WTC11 (cell line): ENCODE measurements at regions not wholly inside any gene's neighbourhood (a gene's known extent, or its start where the extent isn't known, plus 50 kb on each side); places are given as distances from the start of the nearest gene placed in this dataset.

Experiments used
- ATAC-seq: fragments of 200-7000 bp; cut with Tn5 transposase; 2 replicates; pipeline ENCODE4 v1.10.0; 2021; ENCODE audit warnings: mild to moderate bottlenecking, moderate library complexity
- CTCF ChIA-PET: fragments of 300-600 bp; sonication (Branson Sonifier 250); formaldehyde crosslinking; loops from one replicate; lab custom pipeline; 2021; ENCODE audit warnings: antibody characterized with exemption; lab: Charles Lee
- POLR2A ChIA-PET: fragments of 350-600 bp; sonication (Branson Sonifier 250); formaldehyde crosslinking; loops from one replicate; lab custom pipeline; 2021; ENCODE audit warnings: antibody characterized with exemption; lab: Charles Lee
- DNase-seq: peaks from one replicate; pipeline ENCODE4 v3.0.0; 2021; ENCODE audit warnings: low spot score
- H3K27ac Mint-ChIP-seq: 2 replicates; pipeline ENCODE4 v1.8.0; 2021; ENCODE audit warnings: mixed read lengths
- H3K27me3 Mint-ChIP-seq: 2 replicates; pipeline ENCODE4 v1.8.0; 2021; ENCODE audit warnings: low read depth, mild to moderate bottlenecking, moderate library complexity, mixed read lengths
- H3K36me3 Mint-ChIP-seq: 2 replicates; pipeline ENCODE4 v1.8.0; 2021; ENCODE audit warnings: mixed read lengths
- H3K4me1 Mint-ChIP-seq: 2 replicates; pipeline ENCODE4 v1.8.0; 2022; ENCODE audit warnings: mixed read lengths
- H3K4me3 Mint-ChIP-seq: 2 replicates; pipeline ENCODE4 v1.8.0; 2021; ENCODE audit warnings: mild to moderate bottlenecking, moderate library complexity, mixed read lengths
- H3K9me3 Mint-ChIP-seq: 2 replicates; pipeline ENCODE4 v1.8.0; 2021; ENCODE audit warnings: mixed read lengths
- AFF4 ChIP-seq: sonication (generic); formaldehyde crosslinking; IDR thresholded peaks from 2 replicates; pipeline ENCODE4 v1.8.1; 2023; ENCODE audit warnings: mild to moderate bottlenecking, missing genetic modification reagents, borderline replicate concordance
- ATF6 ChIP-seq: sonication (generic); formaldehyde crosslinking; IDR thresholded peaks from 2 replicates; pipeline ENCODE4 v1.8.1; 2023; ENCODE audit warnings: mild to moderate bottlenecking, missing genetic modification reagents
- FOXK1 ChIP-seq: sonication (generic); formaldehyde crosslinking; IDR thresholded peaks from 2 replicates; pipeline ENCODE4 v1.8.0; 2022; ENCODE audit warnings: mild to moderate bottlenecking, moderate library complexity, missing genetic modification reagents
- FOXP1 ChIP-seq: sonication (generic); formaldehyde crosslinking; IDR thresholded peaks from 2 replicates; pipeline ENCODE4 v1.8.0; 2022; ENCODE audit warnings: missing genetic modification reagents, mild to moderate bottlenecking, moderate library complexity, borderline replicate concordance
- MXD4 ChIP-seq: fragments of 250-450 bp; sonication (Bioruptor Pico); IDR thresholded peaks from 2 replicates; pipeline ENCODE4 v1.8.0; 2021; ENCODE audit warnings: mild to moderate bottlenecking, moderate library complexity, borderline replicate concordance
- NR2C2 ChIP-seq: sonication (generic); formaldehyde crosslinking; IDR thresholded peaks from 2 replicates; pipeline ENCODE4 v1.8.0; 2022; ENCODE audit warnings: mild to moderate bottlenecking, missing genetic modification reagents
- PRRX2 ChIP-seq: fragments of 250-450 bp; sonication (Bioruptor Pico); IDR thresholded peaks from 2 replicates; pipeline ENCODE4 v1.8.0; 2021; ENCODE audit warnings: mild to moderate bottlenecking
- RORB ChIP-seq: fragments of 250-450 bp; sonication (Bioruptor Pico); IDR thresholded peaks from 2 replicates; pipeline ENCODE4 v1.9.0; 2021; ENCODE audit warnings: mild to moderate bottlenecking
- SMAD3 ChIP-seq: sonication (generic); formaldehyde crosslinking; IDR thresholded peaks from 2 replicates; pipeline ENCODE4 v1.8.0; 2022; ENCODE audit warnings: missing genetic modification reagents, mild to moderate bottlenecking, borderline replicate concordance
- SMAD4 ChIP-seq: sonication (generic); formaldehyde crosslinking; IDR thresholded peaks from 2 replicates; pipeline ENCODE4 v1.8.0; 2022; ENCODE audit warnings: mild to moderate bottlenecking, missing genetic modification reagents
- SP1 ChIP-seq: sonication (generic); formaldehyde crosslinking; conservative IDR thresholded peaks from 2 replicates; pipeline ENCODE4 v1.8.1; 2022; ENCODE audit warnings: missing genetic modification reagents
- TCF7 ChIP-seq: sonication (generic); formaldehyde crosslinking; IDR thresholded peaks from 2 replicates; pipeline ENCODE4 v1.8.0; 2022; ENCODE audit warnings: mild to moderate bottlenecking, low read depth, missing genetic modification reagents, moderate library complexity
- TEAD1 ChIP-seq: sonication (generic); formaldehyde crosslinking; IDR thresholded peaks from 2 replicates; pipeline ENCODE4 v1.8.0; 2022; ENCODE audit warnings: mild to moderate bottlenecking, missing genetic modification reagents
- ZNF121 ChIP-seq: sonication (generic); formaldehyde crosslinking; IDR thresholded peaks from 2 replicates; pipeline ENCODE4 v1.8.0; 2023; ENCODE audit warnings: missing genetic modification reagents
- ZNF423 ChIP-seq: fragments of 250-450 bp; sonication (Bioruptor Pico); IDR thresholded peaks from 2 replicates; pipeline ENCODE4 v2.1.2; 2022; ENCODE audit warnings: mild to moderate bottlenecking, moderate library complexity
- ZNF425 ChIP-seq: fragments of 250-450 bp; sonication (Bioruptor Pico); conservative IDR thresholded peaks from 2 replicates; pipeline ENCODE4 v1.9.0; 2021; ENCODE audit warnings: mild to moderate bottlenecking
- ZNF671 ChIP-seq: fragments of 250-450 bp; sonication (Bioruptor Pico); IDR thresholded peaks from 2 replicates; pipeline ENCODE4 v1.8.0; 2021; ENCODE audit warnings: mild to moderate bottlenecking
- ZSCAN18 ChIP-seq: fragments of 250-450 bp; sonication (Bioruptor Pico); IDR thresholded peaks from 2 replicates; pipeline ENCODE4 v2.1.2; 2022; ENCODE audit warnings: mild to moderate bottlenecking, moderate library complexity

DNA sequence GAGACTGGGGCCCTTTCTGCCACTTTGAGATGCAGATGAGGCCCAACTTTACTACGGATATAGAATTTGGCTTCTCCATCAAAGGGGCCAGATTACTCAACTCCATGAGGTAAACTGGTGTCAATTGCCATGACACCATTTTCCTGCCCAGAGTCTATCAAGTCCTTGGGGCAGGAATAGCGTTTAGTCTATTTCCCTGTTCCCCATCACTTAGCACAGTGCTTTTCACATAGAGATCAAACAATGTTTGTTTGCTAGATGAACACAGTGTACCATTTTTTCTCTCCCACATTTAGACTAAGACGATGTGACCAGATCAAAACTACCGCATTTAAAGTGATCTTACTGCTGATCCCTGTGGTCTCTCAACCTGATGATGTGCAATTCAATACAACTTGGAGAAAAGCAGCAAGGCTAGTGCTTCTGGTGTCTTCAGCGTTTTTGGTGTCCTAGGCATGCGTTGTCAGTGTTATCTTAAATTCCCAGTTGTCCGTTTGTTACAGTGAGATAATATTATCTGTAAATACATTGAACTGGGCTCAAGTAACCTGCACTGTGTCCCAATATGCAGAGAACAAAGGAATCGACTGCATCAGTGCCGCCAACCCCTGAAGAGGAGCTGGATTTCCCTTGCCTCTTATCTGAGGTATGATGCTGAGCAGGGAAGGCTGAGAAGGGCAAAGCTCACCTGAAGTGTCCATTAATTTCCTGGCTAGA, 446.2 kb downstream of the PLK2 start:
- no peaks in the 10 kb centered on the region for H3K36me3 Mint-ChIP-seq
- ATAC-seq (no peak), DNase-seq (no peak)
- no peak overlapping the region for H3K4me3 Mint-ChIP-seq
- ChIA-PET CTCF (no interaction called here), POLR2A (no interaction called here)
- H3K9me3 Mint-ChIP-seq = no peaks in the 10 kb centered on the region
- TF ChIP-seq RORB (CRISPR knock-in tag) (no peak), NR2C2 (CRISPR knock-in tag) (no peak), SMAD3 (CRISPR knock-in tag) (no peak), ZNF423 (no peak), ZNF425 (CRISPR knock-in tag) (no peak), FOXP1 (CRISPR knock-in tag) (no peak), SMAD4 (CRISPR knock-in tag) (no peak), ATF6 (CRISPR knock-in tag) (no peak), MXD4 (no peak), ZSCAN18 (CRISPR knock-in tag) (no peak), SP1 (CRISPR knock-in tag) (no peak), FOXK1 (CRISPR knock-in tag) (no peak), AFF4 (CRISPR knock-in tag) (no peak), TCF7 (CRISPR knock-in tag) (no peak), ZNF671 (no peak), ZNF121 (no peak), TEAD1 (CRISPR knock-in tag) (no peak), PRRX2 (CRISPR knock-in tag) (no peak)
- H3K27me3 Mint-ChIP-seq = no peaks in the 10 kb centered on the region
- no peak overlapping the region for H3K27ac Mint-ChIP-seq
- peaks cover 5% of the 10 kb centered on the region; the same call in 1 of the 2 replicates for H3K4me1 Mint-ChIP-seq
